HG03457 (cell line): ENCODE measurements at regions not wholly inside any gene's neighbourhood (a gene's known extent, or its start where the extent isn't known, plus 50 kb on each side); places are given as distances from the start of the nearest gene placed in this dataset.
"Not testable (repeated sequence)": the region's sequence is repeated elsewhere in the genome, so short reads cannot be mapped to it uniquely, and the experiment has no call there.

Experiments used
- ATAC-seq: cut with Tn5 transposase; IDR thresholded peaks from one replicate; pipeline ENCODE4 v1.9.1; 2021; ENCODE audit warnings: moderate number of reproducible peaks; ENCODE audit not compliant: unreplicated experiment

GRCh38 chr3:182389071-182389815 lies 404.1 kb upstream of the ATP11B start:
- ATAC-seq: no peak

DNA sequence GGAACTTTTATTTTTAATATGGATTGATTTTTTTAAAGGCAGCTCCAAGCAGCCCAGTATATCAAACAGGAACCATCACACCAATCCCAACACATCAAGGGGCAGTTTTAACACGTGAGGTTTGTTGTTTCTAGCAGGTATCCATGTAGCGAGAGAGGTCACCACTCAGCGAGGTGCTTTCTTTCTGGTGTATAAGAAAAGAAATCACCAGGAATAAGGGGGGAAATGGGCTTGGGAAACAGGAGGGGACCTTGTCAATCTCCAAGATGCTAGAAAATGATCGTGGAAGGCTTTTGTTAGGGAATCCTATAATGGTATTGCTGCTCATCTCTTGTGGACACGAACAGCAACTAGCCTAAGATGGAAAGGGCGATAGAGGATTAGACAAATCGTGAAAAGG lies 402.9 kb upstream of the ATP11B start:
- ATAC-seq: no peak

- no peak for ATAC-seq
Observed at GRCh38 chr3:182392182-182392937, 400.9 kb upstream of the ATP11B start.

- ATAC-seq: no peak
Observed at GRCh38 chr3:182393151-182393550, 400.2 kb upstream of the ATP11B start.

- no peak for ATAC-seq
Observed at GRCh38 chr3:182393830-182394367, 399.4 kb upstream of the ATP11B start.

GRCh38 chr3:182397164-182397563 lies 396.1 kb upstream of the ATP11B start:
- ATAC-seq: no peak

GRCh38 chr3:182399978-182400737 lies 393.1 kb upstream of the ATP11B start:
- ATAC-seq: no peak

- ATAC-seq: no peak
Observed at GRCh38 chr3:182400838-182401237, 392.5 kb upstream of the ATP11B start.

GRCh38 chr3:182404031-182404430 lies 389.3 kb upstream of the ATP11B start:
- no peak for ATAC-seq

- no peak for ATAC-seq
Observed at GRCh38 chr3:182405759-182406158, 387.5 kb upstream of the ATP11B start.

GRCh38 chr3:182406786-182407185 lies 386.5 kb upstream of the ATP11B start:
- ATAC-seq: no peak

DNA sequence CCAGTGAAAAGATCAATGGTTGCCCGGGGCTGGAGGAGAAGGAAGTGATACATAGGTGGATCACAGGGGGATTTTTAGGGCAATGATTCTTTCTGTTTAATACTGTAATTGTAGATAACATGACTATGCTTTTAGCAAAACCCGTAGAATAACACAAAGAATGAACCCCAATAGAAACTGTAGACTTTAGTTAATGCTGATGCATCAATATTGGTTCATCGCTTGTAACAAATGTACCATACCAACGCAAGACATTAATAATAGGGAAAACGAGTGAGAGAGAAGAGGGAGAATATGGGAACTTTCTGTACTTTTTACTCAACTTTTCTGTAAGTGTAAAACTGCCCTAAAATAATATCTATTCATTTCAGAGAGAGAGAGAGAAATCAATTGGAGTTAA lies 383.3 kb upstream of the ATP11B start:
- no peak for ATAC-seq

DNA sequence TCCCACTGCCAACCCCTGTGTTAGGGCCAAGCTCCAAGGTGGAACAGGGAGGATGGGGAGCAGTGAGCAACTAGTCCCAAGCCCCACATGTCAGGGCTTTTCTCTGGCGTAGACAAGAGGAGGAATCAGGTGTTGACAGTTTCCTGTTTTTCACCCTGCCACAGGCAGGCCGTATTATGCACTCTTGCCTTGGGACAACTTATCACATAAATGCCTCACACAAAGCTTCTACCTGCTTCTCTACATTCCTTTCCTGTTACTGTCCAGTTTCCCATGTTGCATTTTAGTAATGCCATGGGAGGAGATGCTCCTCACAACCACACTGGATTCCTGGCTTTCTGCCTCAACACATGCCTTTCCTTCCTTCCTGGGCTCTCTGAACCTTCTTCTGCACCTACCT lies 381.2 kb upstream of the ATP11B start:
- ATAC-seq: no peak

- no peak for ATAC-seq
Observed at GRCh38 chr3:182413061-182413460, 380.2 kb upstream of the ATP11B start.

- ATAC-seq: no peak
Observed at GRCh38 chr3:182413682-182414081, 379.6 kb upstream of the ATP11B start.

GRCh38 chr3:182414586-182414985 lies 378.7 kb upstream of the ATP11B start:
- ATAC-seq: no peak

GRCh38 chr3:182420741-182421140 lies 372.6 kb upstream of the ATP11B start:
- no peak for ATAC-seq

DNA sequence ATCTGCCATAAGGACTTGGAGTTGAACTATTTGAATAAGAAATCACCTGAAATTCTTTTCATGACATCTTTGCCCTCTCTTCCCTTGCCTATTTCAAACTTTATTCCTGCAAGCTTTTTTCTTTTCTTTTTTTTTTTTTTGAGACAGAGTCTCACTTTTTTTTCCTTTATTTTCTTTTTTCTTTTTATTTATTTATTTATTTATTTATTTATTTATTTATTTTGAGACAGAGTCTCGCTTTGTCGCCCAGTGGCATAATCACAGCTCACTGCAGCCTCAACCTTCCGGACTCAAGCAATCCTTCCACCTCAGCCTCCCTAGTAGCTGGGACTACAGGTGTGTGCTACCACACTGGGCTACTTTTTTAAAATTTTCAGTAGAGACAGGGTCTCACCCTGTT lies 369.3 kb upstream of the ATP11B start:
- ATAC-seq: no peak

GRCh38 chr3:182425926-182426718 lies 367.2 kb upstream of the ATP11B start:
- ATAC-seq: not testable (repeated sequence)

- not testable (repeated sequence) for ATAC-seq
Observed at GRCh38 chr3:182431972-182432371, 361.3 kb upstream of the ATP11B start.

DNA sequence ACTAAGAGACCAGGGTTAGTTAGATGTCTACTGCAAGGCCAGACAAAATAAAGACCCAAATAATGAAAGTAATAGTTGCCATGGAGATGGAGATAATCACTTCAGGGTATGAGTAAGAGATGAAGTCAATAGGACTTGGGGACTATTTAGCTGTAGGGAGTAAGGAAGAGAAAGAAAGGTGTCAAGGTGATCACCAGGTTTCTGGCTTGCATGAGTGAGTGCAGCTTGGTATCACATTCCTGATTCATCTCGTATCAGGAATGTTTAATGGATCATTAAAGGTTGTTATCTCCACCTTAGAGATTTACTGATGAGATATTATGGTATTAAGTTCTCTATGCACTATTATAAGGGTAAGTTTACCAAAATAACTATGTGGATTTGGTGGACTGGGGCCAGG lies 357.4 kb upstream of the ATP11B start:
- ATAC-seq: no peak
